Endothelial cell of umbilical vein (primary cell): ENCODE measurements at regions not wholly inside any gene's neighbourhood (a gene's known extent, or its start where the extent isn't known, plus 50 kb on each side); places are given as distances from the start of the nearest gene placed in this dataset.

Experiments
- BruUV-seq: library from RNA; stranded (reverse); fragments of 400-500 nt; replicated peaks from 2 replicates; lab custom pipeline; 2021; lab: Mats Ljungman, UMichigan
- CTCF ChIA-PET: fragments of 300-600, 350-600 bp; sonication (Branson Sonifier 250); formaldehyde crosslinking; loops from one replicate; lab custom pipeline; 2021; ENCODE audit warnings: antibody characterized with exemption, inconsistent platforms; lab: Charles Lee
- POLR2A ChIA-PET: fragments of 300-600, 350-600 bp; sonication (Branson Sonifier 250); formaldehyde crosslinking; loops from one replicate; lab custom pipeline; 2021; ENCODE audit warnings: antibody characterized with exemption, inconsistent platforms; lab: Charles Lee
- DNase-seq: peaks from one replicate; pipeline ENCODE4 v3.0.0-alpha.2; 2011; ENCODE audit warnings: low read depth, low spot score
- FAIRE-seq: peaks from 2 replicates; lab custom pipeline; 2011; peaks lifted over from hg19 to GRCh38; lab: Jason Lieb, UNC
- H2AFZ ChIP-seq: 2 replicates; pipeline ENCODE4 v1.6.0; 2012; ENCODE audit warnings: low read depth, low read length, control low read depth, inconsistent platforms
- H3K27ac ChIP-seq: 2 replicates; pipeline ENCODE4 v1.5.1; 2011; ENCODE audit warnings: low read depth, mild to moderate bottlenecking, control low read depth, low read length, moderate library complexity; ENCODE audit not compliant: insufficient read depth
- H3K27me3 ChIP-seq, 2 experiments: 2 replicates each; pipeline versions ENCODE4 v1.6.0 to v1.6.1; 2011; ENCODE audit warnings: low read length in 2 of 2, mixed read lengths in 1 of 2; ENCODE audit not compliant: control insufficient read depth in 2 of 2, insufficient read depth in 2 of 2
- H3K36me3 ChIP-seq, 2 experiments: 2 replicates in 1 of 2; 3 replicates in 1 of 2; pipeline ENCODE4 v1.5.1; 2011; ENCODE audit warnings: low read length in 2 of 2, mild to moderate bottlenecking in 1 of 2, moderate library complexity in 1 of 2; ENCODE audit not compliant: control insufficient read depth in 2 of 2, insufficient read depth in 2 of 2; ENCODE audit errors: extremely low read depth in 1 of 2
- H3K4me1 ChIP-seq: 3 replicates; pipeline ENCODE4 v1.5.1; 2011; ENCODE audit warnings: mild to moderate bottlenecking, low read length; ENCODE audit not compliant: control insufficient read depth, insufficient read depth; ENCODE audit errors: extremely low read depth
- H3K4me2 ChIP-seq: 2 replicates; pipeline ENCODE4 v1.6.1; 2011; ENCODE audit warnings: low read length, control low read depth, mixed read lengths; ENCODE audit not compliant: insufficient read depth
- H3K4me3 ChIP-seq, 3 experiments: fragments of 200-600 bp in 1 of 3; sonication (generic), shearing (Covaris generic) in 1 of 3; replicated peaks in 1 of 3; 2 replicates each; pipeline ENCODE4 v1.5.1; 2011 to 2016; ENCODE audit warnings: control low read depth in 3 of 3, low read length in 3 of 3, mild to moderate bottlenecking in 2 of 3, inconsistent platforms in 1 of 3, low read depth in 1 of 3, moderate library complexity in 1 of 3; ENCODE audit not compliant: insufficient read depth in 1 of 3
- H3K79me2 ChIP-seq: 2 replicates; pipeline ENCODE4 v1.6.0; 2012; ENCODE audit warnings: low read length, inconsistent platforms; ENCODE audit not compliant: control insufficient read depth, insufficient read depth
- H3K9ac ChIP-seq: replicated peaks from 2 replicates; pipeline ENCODE3; 2011; ENCODE audit warnings: low read length, control low read depth; ENCODE audit not compliant: insufficient read depth; ENCODE audit errors: extremely low read depth
- H3K9me1 ChIP-seq: replicated peaks from 3 replicates; pipeline ENCODE4 v1.6.0; 2011; ENCODE audit warnings: mild to moderate bottlenecking, low read length; ENCODE audit not compliant: control insufficient read depth, insufficient read depth; ENCODE audit errors: extremely low read depth
- H3K9me3 ChIP-seq: replicated peaks from 2 replicates; pipeline ENCODE4 v1.5.1; 2012; ENCODE audit warnings: low read length, inconsistent platforms; ENCODE audit not compliant: control insufficient read depth, insufficient read depth
- H4K20me1 ChIP-seq: replicated peaks from 2 replicates; pipeline ENCODE3; 2011; ENCODE audit warnings: mild to moderate bottlenecking, low read length; ENCODE audit not compliant: control insufficient read depth, insufficient read depth; ENCODE audit errors: extremely low read depth
- EZH2 ChIP-seq: IDR thresholded peaks from 2 replicates; pipeline ENCODE4 v1.6.1; 2012; ENCODE audit warnings: borderline replicate concordance, low read depth, mild to moderate bottlenecking, moderate library complexity, low read length, inconsistent platforms; ENCODE audit not compliant: severe bottlenecking
- FOS ChIP-seq: IDR thresholded peaks from 2 replicates; pipeline ENCODE4 v1.6.1; 2011; ENCODE audit warnings: mild to moderate bottlenecking, low read length, moderate library complexity, borderline replicate concordance; ENCODE audit not compliant: insufficient read depth
- GATA2 ChIP-seq: IDR thresholded peaks from 2 replicates; pipeline ENCODE4 v1.7.0; 2011; ENCODE audit warnings: low read depth, mild to moderate bottlenecking, moderate library complexity, mixed read lengths, low read length; ENCODE audit not compliant: insufficient read length, insufficient read depth
- JUN ChIP-seq: IDR thresholded peaks from 2 replicates; pipeline ENCODE4 v1.6.1; 2011; ENCODE audit warnings: borderline replicate concordance, low read depth; ENCODE audit not compliant: insufficient read length, insufficient read depth
- MYC ChIP-seq: IDR thresholded peaks from one replicate; pipeline ENCODE4 v1.6.1; 2011; ENCODE audit warnings: mild to moderate bottlenecking, low read depth, low read length
- POLR2A ChIP-seq: IDR thresholded peaks from 2 replicates; pipeline ENCODE4 v1.6.1; 2012; ENCODE audit warnings: low read depth, mild to moderate bottlenecking, control low read depth, low read length
- POLR2AphosphoS5 ChIP-seq: IDR thresholded peaks from 2 replicates; pipeline ENCODE4 v1.6.1; 2012; ENCODE audit warnings: low read depth, mild to moderate bottlenecking, control low read depth, low read length, moderate library complexity; ENCODE audit not compliant: insufficient read depth
- dilution Hi-C: fragments of 300-500 bp; cut with MboI; formaldehyde crosslinking; loops from one replicate; pipeline ENCODE4 v1.15.0; 2019; ENCODE audit warnings: low sequenced_read_pairs; ENCODE audit not compliant: extremely low pct_ligation_motif_present
- intact Hi-C: fragments of 100-400 bp; cut with micrococcal nuclease; formaldehyde crosslinking; loops from one replicate; pipeline ENCODE4 v1.10.0; 2022
- TF ChIP-seq, protein P1 (sequence below), 2 donors: IDR thresholded peaks; 1 replicate in 1 of 2; 2 replicates in 1 of 2; pipeline ENCODE4 v1.5.1; 2011; ENCODE audit warnings: low read length in 2 of 2, mild to moderate bottlenecking in 2 of 2, moderate library complexity in 2 of 2, control low read depth in 1 of 2, inconsistent platforms in 1 of 2, low read depth in 1 of 2; ENCODE audit not compliant: insufficient read depth in 1 of 2; ENCODE audit errors: extremely low read depth in 1 of 2
- TF ChIP-seq, protein P2 (sequence below): IDR thresholded peaks from 2 replicates; pipeline ENCODE4 v1.6.1; 2011; ENCODE audit not compliant: insufficient read depth, insufficient read length

- Histone ChIP-seq H3K36me3 (no peaks in the 10 kb centered on the region), H3K27me3 (no peaks in the 10 kb centered on the region), H3K27ac (no peak overlapping the region), H3K4me2 (no peak overlapping the region), H3K9ac (no peak overlapping the region), H3K9me3 (no peaks in the 10 kb centered on the region), H3K9me1 (no peaks in the 10 kb centered on the region), H3K79me2 (no peaks in the 10 kb centered on the region), H3K4me1 (no peaks in the 10 kb centered on the region), H2AFZ (no peak overlapping the region), H4K20me1 (no peaks in the 10 kb centered on the region), H3K4me3 (no peak overlapping the region)
- DNase-seq (no peak), FAIRE-seq (no peak)
- no TSS peak for BruUV-seq
- dilution Hi-C loops = no loop called here
- intact Hi-C loops = no loop called here
- TF ChIP-seq POLR2AphosphoS5 (no peak), FOS (no peak), GATA2 (no peak), EZH2 (no peak), JUN (no peak), MYC (no peak), POLR2A (no peak)
- TF ChIP-seq, protein P1, sequence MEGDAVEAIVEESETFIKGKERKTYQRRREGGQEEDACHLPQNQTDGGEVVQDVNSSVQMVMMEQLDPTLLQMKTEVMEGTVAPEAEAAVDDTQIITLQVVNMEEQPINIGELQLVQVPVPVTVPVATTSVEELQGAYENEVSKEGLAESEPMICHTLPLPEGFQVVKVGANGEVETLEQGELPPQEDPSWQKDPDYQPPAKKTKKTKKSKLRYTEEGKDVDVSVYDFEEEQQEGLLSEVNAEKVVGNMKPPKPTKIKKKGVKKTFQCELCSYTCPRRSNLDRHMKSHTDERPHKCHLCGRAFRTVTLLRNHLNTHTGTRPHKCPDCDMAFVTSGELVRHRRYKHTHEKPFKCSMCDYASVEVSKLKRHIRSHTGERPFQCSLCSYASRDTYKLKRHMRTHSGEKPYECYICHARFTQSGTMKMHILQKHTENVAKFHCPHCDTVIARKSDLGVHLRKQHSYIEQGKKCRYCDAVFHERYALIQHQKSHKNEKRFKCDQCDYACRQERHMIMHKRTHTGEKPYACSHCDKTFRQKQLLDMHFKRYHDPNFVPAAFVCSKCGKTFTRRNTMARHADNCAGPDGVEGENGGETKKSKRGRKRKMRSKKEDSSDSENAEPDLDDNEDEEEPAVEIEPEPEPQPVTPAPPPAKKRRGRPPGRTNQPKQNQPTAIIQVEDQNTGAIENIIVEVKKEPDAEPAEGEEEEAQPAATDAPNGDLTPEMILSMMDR (IDR thresholded peaks at IDR 0.05; ENCODE audit: extremely low read depth in 1 of 2, insufficient read depth in 1 of 2, low read depth in 1 of 2, low read length in 2 of 2) = no peak
- TF ChIP-seq, protein P2, sequence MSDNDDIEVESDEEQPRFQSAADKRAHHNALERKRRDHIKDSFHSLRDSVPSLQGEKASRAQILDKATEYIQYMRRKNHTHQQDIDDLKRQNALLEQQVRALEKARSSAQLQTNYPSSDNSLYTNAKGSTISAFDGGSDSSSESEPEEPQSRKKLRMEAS = no peak
- POLR2A ChIA-PET = no interaction called here
- CTCF ChIA-PET = interaction anchor here (1.2 kb wide), 1 partner anchor 94 kb away, joined by 3 read pairs; no protein-coding TSS in a partner anchor
These were observed 99.2 kb upstream of the MROH9 start for GRCh38 chr1:170836141-170836540.
